GM10266 (cell line): ENCODE measurements at regions not wholly inside any gene's neighbourhood (a gene's known extent, or its start where the extent isn't known, plus 50 kb on each side); places are given as distances from the start of the nearest gene placed in this dataset.

Experiments
- DNase-seq: peaks from one replicate; pipeline ENCODE4 v3.0.0; 2012; ENCODE audit errors: extremely low spot score
- TF ChIP-seq, protein P1 (sequence below): IDR thresholded peaks from 2 replicates; pipeline ENCODE4 v1.5.1; 2012; ENCODE audit warnings: mild to moderate bottlenecking, low read depth; ENCODE audit not compliant: control insufficient read depth, insufficient read depth; ENCODE audit errors: missing control alignments

- TF ChIP-seq, protein P1, sequence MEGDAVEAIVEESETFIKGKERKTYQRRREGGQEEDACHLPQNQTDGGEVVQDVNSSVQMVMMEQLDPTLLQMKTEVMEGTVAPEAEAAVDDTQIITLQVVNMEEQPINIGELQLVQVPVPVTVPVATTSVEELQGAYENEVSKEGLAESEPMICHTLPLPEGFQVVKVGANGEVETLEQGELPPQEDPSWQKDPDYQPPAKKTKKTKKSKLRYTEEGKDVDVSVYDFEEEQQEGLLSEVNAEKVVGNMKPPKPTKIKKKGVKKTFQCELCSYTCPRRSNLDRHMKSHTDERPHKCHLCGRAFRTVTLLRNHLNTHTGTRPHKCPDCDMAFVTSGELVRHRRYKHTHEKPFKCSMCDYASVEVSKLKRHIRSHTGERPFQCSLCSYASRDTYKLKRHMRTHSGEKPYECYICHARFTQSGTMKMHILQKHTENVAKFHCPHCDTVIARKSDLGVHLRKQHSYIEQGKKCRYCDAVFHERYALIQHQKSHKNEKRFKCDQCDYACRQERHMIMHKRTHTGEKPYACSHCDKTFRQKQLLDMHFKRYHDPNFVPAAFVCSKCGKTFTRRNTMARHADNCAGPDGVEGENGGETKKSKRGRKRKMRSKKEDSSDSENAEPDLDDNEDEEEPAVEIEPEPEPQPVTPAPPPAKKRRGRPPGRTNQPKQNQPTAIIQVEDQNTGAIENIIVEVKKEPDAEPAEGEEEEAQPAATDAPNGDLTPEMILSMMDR, result no peak
- DNase-seq, result no peak
Measured at GRCh38 chr2:129262934-129263333, 716.5 kb upstream of the RAB6C start.

DNA sequence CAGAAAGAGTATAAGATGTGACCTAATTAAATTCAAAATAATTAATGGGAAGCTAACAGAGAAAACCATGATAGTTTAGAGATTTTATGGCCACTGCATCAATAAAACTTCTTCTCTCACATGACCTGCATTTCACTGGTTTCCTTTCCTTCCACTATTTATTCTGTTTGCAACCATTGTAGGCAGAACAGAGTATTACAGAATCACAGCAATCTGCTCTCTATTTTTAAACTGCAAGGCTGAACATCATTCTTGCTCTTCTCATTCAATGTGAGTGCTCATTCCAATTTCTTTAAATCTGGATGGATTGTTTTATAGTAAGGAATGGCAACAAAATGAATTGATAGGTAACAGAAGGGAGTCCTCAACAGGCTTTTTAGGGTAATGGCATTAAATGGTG is 715.5 kb upstream of the RAB6C start:
- TF ChIP-seq, protein P1, result no peak

DNA sequence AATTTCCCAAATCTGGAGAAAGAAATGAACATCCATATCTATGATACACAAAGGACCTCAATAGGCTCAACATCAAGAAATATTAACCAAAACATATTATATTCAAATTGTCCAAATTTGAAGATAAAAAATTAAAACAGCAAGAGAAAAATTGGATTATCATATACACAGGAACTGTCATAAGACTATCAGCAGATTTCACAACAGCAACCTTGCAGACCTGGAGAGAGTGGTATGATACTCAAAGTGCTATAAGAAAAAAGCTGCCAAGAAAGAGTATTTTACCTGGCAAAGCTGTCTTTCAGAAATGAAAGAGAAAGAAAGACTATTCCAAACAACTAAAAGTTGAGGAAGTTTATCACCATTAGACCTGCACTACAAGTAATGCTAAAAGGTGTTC is 711.9 kb upstream of the RAB6C start:
- TF ChIP-seq, protein P1, result no peak
- DNase-seq, result no peak

More for the DNA sequence above, 715.5 kb upstream of the RAB6C start:
- no peak for DNase-seq

DNA sequence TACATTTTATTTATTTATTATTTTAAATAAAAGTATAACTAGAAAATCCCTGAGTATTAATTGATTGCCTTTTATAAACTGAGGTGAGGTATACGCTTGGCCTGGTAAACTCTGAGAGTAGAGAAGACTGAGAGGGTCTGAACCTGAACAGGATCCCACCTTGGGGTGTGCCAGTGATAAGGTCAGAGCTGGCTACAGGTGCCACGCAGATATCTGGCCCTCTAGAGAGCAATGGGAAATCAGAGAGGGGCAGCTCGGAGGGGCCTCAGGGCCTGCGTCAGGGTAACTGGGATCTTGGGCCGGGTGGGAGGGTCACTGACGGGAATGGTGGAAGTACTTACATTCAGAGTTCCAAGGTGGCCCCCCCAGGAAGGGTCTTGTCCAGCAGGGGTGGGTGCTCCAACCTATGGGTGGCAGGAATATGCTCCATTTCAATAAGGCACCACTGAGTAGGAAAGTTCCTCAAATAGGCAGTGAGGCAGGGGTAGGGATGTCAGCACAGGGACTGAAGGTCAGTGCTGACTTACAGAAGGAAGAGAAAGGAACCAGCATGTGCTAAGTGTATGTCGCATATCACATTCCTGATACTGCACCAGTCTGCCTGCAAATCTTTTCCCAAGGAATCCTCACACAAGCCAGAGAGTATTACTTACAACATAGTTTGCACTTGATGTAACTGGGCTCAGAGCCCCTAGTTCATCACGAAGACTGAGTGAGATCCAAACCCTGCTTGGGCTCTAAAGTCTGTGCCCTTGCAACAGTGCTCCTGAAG is 706.0 kb upstream of the RAB6C start:
- TF ChIP-seq, protein P1, result no peak
- DNase-seq, result no peak

DNA sequence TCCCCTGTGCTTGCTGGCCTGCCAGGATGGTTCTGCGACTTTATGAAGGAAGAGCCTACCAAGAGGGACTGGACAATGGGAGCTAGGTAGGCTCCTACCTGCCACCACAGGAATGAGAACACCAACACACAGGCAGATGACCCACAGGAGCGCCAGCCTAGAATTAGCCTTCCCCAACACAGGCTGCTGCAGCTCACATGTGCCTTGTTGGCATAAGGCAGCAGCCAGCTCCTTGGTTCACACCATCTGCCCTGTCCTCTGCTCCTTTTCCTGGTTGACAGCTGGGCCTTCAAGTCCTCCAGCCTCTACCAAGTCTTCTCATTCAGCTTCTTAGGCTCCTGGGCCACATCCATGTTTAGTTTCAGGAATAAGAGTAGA is 705.4 kb upstream of the RAB6C start:
- TF ChIP-seq, protein P1, result no peak
- DNase-seq, result no peak

DNA sequence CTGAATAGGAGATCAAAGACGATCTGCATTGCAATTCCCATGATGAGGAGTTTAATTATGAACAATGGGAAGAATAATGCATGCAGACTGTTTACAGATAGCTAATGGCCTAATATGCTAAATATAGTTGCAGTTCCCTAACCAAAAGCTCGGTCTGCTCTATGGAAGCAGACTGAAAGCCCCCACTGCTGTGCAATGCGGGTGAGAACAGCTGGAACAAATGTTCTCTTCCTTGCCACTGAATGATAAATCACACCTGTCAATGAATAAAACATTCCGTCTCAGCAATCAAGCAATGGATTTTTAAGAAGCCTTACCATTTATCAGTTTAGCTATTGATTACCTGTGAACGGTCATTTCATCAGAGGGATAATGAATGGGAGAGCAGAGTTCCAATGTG is 704.5 kb upstream of the RAB6C start:
- DNase-seq, result no peak
- TF ChIP-seq, protein P1, result no peak

- TF ChIP-seq, protein P1, result no peak
- DNase-seq, result no peak
Measured at GRCh38 chr2:129275706-129276105, 703.8 kb upstream of the RAB6C start.
